Adrenal gland (tissue), 9 donors: ENCODE measurements at regions not wholly inside any gene's neighbourhood (a gene's known extent, or its start where the extent isn't known, plus 50 kb on each side); places are given as distances from the start of the nearest gene placed in this dataset.

Source experiments
- DNase-seq, 7 donors: peaks; one replicate each; pipeline ENCODE4 v3.0.0-alpha.2; 2019 to 2020
- H3K27ac ChIP-seq, 5 donors: fragments of 200-600 bp; sonication (generic) in 4 of 5; 1 replicate in 3 of 5; 2 replicates in 2 of 5; pipeline versions ENCODE4 v1.5.1 to v1.8.0; 2016 to 2020; ENCODE audit warnings: mild to moderate bottlenecking in 1 of 5
- H3K27me3 ChIP-seq: fragments of 200-600 bp; 2 replicates; pipeline ENCODE4 v1.8.0; 2021
- H3K36me3 ChIP-seq, 2 donors: fragments of 200-600 bp; replicated peaks in 1 of 2; 1 replicate in 1 of 2; 2 replicates in 1 of 2; pipeline versions ENCODE4 v1.5.1 to v1.8.0; 2018 to 2022
- H3K4me1 ChIP-seq, 2 donors: fragments of 200-600 bp; replicated peaks in 1 of 2; 1 replicate in 1 of 2; 2 replicates in 1 of 2; pipeline versions ENCODE4 v1.5.1 to v1.8.0; 2018 to 2021
- H3K4me3 ChIP-seq, 4 donors: fragments of 200-600 bp; sonication (generic) in 3 of 4; one replicate each; pipeline ENCODE4 v1.5.1; 2016 to 2018
- H3K9me3 ChIP-seq, 3 donors: fragments of 200-600 bp; sonication (generic) in 1 of 3; replicated peaks in 1 of 3; 1 replicate in 2 of 3; 2 replicates in 1 of 3; pipeline versions ENCODE4 v1.5.1 to v1.8.0; 2016 to 2021
- POLR2A ChIP-seq, 2 donors: fragments of 450-650 bp; IDR thresholded peaks; one replicate each; pipeline ENCODE4 v1.6.1; 2017; ENCODE audit warnings: antibody characterized with exemption in 2 of 2, mild to moderate bottlenecking in 2 of 2, moderate library complexity in 1 of 2
- WGBS, 4 donors: extraction: QIAGEN DNeasy Blood & Tissue Kit in 2 of 4; methylation state at CpG; one replicate each; pipeline versions ENCODE4 v1.1.5 to v1.1.7; 2013 to 2017; 5-methylcytosine and 5-hydroxymethylcytosine counted together
- intact Hi-C, 2 donors: fragments of 100-400 bp; cut with DNase I; formaldehyde crosslinking; loops; one replicate each; pipeline versions ENCODE4 v1.14.1 to v1.15.0; 2022 to 2023
- TF ChIP-seq, protein P1 (sequence below), 6 experiments: fragments of 450-650 bp in 4 of 6; fragments of 200-600 bp in 2 of 6; sonication (generic) in 1 of 6; IDR thresholded peaks; 1 replicate in 5 of 6; 2 replicates in 1 of 6; pipeline versions ENCODE4 v1.5.1 to v1.8.0; 2016 to 2021; ENCODE audit warnings: antibody characterized with exemption in 6 of 6, mild to moderate bottlenecking in 2 of 6, moderate library complexity in 1 of 6
- donor health status: healthy with polysubstance abuse.
- donor health status: Bipolar disorder and iron deficiency.
- donor health status: DM: yes; HTN: yes; CAD: no.
- donor health status: DM: no; HTN: no; CAD: no.
- donor health status: DM: no; HTN: no; CAD: no.

DNA sequence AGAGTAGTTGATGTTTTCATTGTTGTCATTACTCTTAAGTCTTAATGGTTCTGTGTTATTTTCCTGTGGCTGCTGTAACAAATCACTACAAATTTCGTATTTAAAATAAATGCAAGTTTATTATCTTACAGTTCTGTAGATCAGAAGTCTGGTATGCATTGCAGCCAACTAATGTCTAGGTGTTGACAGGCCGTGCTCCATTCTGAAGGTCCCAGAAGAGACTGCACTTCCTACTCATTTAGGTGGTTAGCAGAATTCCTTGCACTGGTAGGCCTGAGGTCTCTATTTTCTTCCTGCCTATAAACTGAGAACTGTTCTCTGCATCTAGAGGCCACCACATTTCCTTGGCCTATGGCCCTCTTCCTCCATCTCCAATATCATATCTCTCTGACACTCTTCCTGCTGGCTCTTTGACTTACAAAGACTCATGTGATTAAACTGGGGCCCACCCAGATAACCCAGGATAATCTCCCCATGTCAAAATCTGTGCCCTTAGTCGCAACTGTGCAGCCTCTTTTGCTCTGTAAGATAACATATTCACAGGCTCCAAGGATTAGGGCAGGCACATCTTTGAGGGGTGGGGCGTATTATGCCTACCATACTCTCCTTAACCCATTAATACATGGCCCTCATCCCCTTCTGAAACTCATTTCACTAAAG is 468.4 kb downstream of the FOXO1 start:
- Histone ChIP-seq H3K4me3 (no peak overlapping the region), H3K9me3 (no peaks in the 10 kb centered on the region), H3K36me3 (no peaks in the 10 kb centered on the region), H3K4me1 (no peaks in the 10 kb centered on the region), H3K27me3 (no peaks in the 10 kb centered on the region), H3K27ac (no peak overlapping the region)
- no peak for DNase-seq
- no peak for TF ChIP-seq POLR2A (IDR thresholded peaks at IDR 0.05)
- TF ChIP-seq, protein P1, sequence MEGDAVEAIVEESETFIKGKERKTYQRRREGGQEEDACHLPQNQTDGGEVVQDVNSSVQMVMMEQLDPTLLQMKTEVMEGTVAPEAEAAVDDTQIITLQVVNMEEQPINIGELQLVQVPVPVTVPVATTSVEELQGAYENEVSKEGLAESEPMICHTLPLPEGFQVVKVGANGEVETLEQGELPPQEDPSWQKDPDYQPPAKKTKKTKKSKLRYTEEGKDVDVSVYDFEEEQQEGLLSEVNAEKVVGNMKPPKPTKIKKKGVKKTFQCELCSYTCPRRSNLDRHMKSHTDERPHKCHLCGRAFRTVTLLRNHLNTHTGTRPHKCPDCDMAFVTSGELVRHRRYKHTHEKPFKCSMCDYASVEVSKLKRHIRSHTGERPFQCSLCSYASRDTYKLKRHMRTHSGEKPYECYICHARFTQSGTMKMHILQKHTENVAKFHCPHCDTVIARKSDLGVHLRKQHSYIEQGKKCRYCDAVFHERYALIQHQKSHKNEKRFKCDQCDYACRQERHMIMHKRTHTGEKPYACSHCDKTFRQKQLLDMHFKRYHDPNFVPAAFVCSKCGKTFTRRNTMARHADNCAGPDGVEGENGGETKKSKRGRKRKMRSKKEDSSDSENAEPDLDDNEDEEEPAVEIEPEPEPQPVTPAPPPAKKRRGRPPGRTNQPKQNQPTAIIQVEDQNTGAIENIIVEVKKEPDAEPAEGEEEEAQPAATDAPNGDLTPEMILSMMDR (IDR thresholded peaks at IDR 0.05), result no peak
- WGBS, 4 donors, result 70 to 93% (median 76%) methylated on average over 4 of the region's 4 CpGs
- intact Hi-C loops, result no loop called here

DNA sequence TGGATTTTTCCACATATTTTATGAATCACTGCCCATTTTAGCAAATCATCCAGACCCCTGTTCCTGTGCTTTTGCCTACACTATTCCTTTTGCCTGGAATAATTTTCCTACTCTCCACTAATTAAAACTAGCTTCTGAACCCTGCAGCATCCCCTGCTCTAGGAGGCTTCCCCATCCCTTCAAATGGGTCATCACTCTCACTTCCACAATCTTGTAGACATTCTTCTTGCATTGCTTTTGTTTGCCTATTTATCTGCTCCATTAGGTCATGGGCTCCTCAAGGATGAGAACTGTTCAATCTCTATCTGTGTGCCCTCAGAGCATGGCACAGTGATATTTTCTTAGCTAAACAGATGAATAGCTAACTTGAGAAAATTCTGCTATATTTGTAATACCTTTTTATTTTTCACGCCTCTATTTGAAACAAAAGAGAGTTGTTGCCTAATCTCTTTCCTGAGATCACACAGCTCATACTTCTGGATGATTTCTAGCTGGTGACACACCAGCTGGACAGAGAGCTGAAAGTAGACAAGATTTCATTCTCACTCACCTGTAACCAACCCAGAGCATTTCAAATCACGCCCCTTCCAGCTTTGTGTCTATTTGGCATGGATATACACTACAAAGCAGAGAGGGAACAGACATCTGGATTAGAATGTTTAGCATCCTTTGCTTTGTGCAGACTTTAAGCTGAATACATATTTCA is 466.0 kb downstream of the FOXO1 start:
- no peak overlapping the region for H3K27ac ChIP-seq
- H3K4me1 ChIP-seq, result no peaks in the 10 kb centered on the region
- 70 to 90% (median 82%) methylated on average over 2 of the region's 2 CpGs for WGBS, 4 donors
- TF ChIP-seq, protein P1 (IDR thresholded peaks at IDR 0.05), result no peak
- TF ChIP-seq POLR2A (IDR thresholded peaks at IDR 0.05), result no peak
- H3K4me3 ChIP-seq, result no peak overlapping the region
- H3K36me3 ChIP-seq, result no peaks in the 10 kb centered on the region
- intact Hi-C loops, result no loop called here
- H3K27me3 ChIP-seq, result no peaks in the 10 kb centered on the region
- H3K9me3 ChIP-seq, result no peaks in the 10 kb centered on the region
- DNase-seq, result no peak

DNA sequence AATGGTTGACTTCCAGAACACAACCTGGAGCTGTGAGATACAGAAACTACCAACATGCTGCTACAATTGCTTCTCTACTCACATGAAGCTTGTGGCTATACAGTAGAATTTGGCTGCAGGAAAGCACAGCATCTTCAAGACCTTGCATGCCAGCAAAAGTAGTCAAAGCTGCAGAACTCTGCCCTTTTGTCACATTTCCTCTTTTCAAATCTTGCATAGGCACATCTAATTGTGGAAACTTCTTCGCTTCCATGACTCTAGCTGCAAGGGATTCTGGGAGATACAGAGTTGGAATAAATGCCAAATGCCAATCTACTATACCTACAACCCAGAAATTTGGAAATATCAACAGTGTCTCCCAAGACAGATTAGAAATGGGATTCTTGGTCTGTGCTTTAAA is 462.2 kb downstream of the FOXO1 start:
- no peaks in the 10 kb centered on the region for H3K36me3 ChIP-seq
- DNase-seq, result no peak
- WGBS, 4 donors, result 77 to 100% (median 83%) methylated on average over 1 of the region's 1 CpG
- no peak overlapping the region for H3K4me3 ChIP-seq
- no peaks in the 10 kb centered on the region for H3K9me3 ChIP-seq
- H3K4me1 ChIP-seq, result no peaks in the 10 kb centered on the region
- TF ChIP-seq, protein P1 (IDR thresholded peaks at IDR 0.05), result no peak
- TF ChIP-seq POLR2A (IDR thresholded peaks at IDR 0.05), result no peak
- no peaks in the 10 kb centered on the region for H3K27me3 ChIP-seq
- intact Hi-C loops, result no loop called here
- no peak overlapping the region for H3K27ac ChIP-seq

DNA sequence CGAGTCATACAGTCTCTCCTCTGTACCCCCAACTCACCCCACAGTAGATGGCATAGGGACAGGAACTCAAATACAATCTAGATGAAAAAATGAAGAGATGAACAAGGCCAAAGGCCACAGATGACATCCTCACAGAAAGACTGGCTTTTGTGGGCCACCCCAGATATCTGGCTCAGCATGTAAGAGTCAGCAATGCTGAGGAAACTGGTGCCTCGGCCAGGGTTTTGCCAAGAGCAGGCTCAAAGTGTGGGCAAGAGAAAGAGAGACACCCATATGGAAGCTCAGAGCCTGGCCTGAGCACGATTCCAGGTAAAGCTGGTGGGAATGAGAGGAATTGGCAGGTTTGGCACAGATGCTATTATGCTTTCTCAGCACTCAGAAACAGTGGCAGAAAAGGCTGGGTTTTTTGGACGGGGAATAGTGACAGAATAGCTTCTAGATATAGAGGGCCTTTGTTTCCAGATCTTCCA is 460.6 kb downstream of the FOXO1 start:
- no peak overlapping the region for H3K4me3 ChIP-seq
- no peaks in the 10 kb centered on the region for H3K36me3 ChIP-seq
- H3K4me1 ChIP-seq, result no peaks in the 10 kb centered on the region
- H3K9me3 ChIP-seq, result no peaks in the 10 kb centered on the region
- intact Hi-C loops, result no loop called here
- WGBS, 4 donors, result 89 to 96% (median 90%) methylated on average over 4 of the region's 4 CpGs
- H3K27ac ChIP-seq, result no peak overlapping the region
- no peak for DNase-seq
- H3K27me3 ChIP-seq, result no peaks in the 10 kb centered on the region
- TF ChIP-seq, protein P1 (IDR thresholded peaks at IDR 0.05), result no peak
- TF ChIP-seq POLR2A (IDR thresholded peaks at IDR 0.05), result no peak
